GM12878 (cell line): ENCODE measurements at regions not wholly inside any gene's neighbourhood (a gene's known extent, or its start where the extent isn't known, plus 50 kb on each side); places are given as distances from the start of the nearest gene placed in this dataset.

ENCODE experiments used
- EZH2 ChIP-seq: IDR thresholded peaks from 2 replicates; pipeline ENCODE4 v1.6.1; 2012; ENCODE audit warnings: low read depth, mild to moderate bottlenecking, control low read depth, inconsistent platforms, low read length, borderline replicate concordance; ENCODE audit not compliant: control insufficient read depth
- POLR2A ChIP-seq: IDR thresholded peaks from 2 replicates; pipeline ENCODE4 v1.6.1; 2011; ENCODE audit warnings: low read depth, mild to moderate bottlenecking, low read length
- TF ChIP-seq, protein P1 (sequence below): IDR thresholded peaks from 2 replicates; pipeline ENCODE4 v1.6.1; 2011; ENCODE audit warnings: low read depth, low read length, improper control_type of control experiment, borderline replicate concordance

DNA sequence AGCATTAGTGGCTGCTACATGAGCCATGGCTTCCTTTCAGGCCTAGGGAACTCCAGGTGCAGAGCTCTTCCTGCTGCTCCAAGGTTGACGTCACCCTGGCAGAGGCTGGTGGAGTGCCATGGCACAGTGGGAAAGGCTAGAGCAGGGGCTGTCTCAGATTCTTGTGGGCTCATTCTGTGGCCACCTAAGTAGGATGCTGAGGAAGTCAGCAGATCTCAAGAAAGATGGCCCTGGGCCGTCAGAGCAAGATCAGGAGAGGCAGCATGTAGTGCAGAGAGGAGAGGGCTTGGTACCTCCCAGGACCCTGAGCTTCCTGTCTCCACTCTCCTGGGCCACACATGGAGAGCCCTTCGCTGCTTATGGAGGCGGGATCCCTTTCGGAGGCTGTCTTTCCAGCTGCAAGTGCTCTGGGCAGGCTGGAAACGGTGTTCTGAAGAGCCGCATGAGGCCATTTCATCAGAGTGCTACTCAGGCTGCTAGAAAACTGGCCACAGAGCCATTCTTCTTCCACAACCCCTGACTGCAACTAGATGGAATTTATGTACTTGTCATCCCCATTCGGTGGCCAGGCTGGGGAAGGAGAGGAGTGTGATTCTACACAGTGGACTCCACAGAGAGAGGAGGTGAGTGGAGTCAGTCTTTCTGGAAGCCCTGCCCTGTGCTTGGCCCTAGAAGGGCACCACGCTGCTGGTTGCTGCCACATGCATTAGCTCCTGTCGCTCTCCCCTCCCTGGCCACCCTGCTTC lies 304.2 kb downstream of the RPS24 start:
- TF ChIP-seq, protein P1, sequence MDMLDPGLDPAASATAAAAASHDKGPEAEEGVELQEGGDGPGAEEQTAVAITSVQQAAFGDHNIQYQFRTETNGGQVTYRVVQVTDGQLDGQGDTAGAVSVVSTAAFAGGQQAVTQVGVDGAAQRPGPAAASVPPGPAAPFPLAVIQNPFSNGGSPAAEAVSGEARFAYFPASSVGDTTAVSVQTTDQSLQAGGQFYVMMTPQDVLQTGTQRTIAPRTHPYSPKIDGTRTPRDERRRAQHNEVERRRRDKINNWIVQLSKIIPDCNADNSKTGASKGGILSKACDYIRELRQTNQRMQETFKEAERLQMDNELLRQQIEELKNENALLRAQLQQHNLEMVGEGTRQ: no peak
- no peak for TF ChIP-seq POLR2A
- no peak for TF ChIP-seq EZH2
